HCT116 (cell line): ENCODE measurements at regions not wholly inside any gene's neighbourhood (a gene's known extent, or its start where the extent isn't known, plus 50 kb on each side); places are given as distances from the start of the nearest gene placed in this dataset.

ENCODE experiments used
- ATF3 ChIP-seq: IDR thresholded peaks from 2 replicates; pipeline ENCODE4 v1.6.1; 2012
- CEBPB ChIP-seq: IDR thresholded peaks from 2 replicates; pipeline ENCODE4 v1.6.1; 2012; ENCODE audit warnings: low read depth
- EZH2phosphoT487 ChIP-seq: fragments of 200-600 bp; IDR thresholded peaks from 2 replicates; pipeline ENCODE4 v1.6.1; 2018; ENCODE audit warnings: antibody characterized with exemption, borderline replicate concordance
- POLR2AphosphoS5 ChIP-seq: IDR thresholded peaks from 2 replicates; pipeline ENCODE4 v1.6.1; 2011; ENCODE audit warnings: mild to moderate bottlenecking, low read depth, low read length, moderate library complexity
- TCF7L2 ChIP-seq: IDR thresholded peaks from 2 replicates; pipeline ENCODE4 v1.7.0; 2011; ENCODE audit warnings: borderline replicate concordance, inconsistent platforms; ENCODE audit not compliant: insufficient read depth, insufficient read length; ENCODE audit errors: extremely low read depth
- YY1 ChIP-seq: IDR thresholded peaks from 2 replicates; pipeline ENCODE4 v1.6.1; 2011; ENCODE audit warnings: low read length, low read depth, moderate library complexity, mild to moderate bottlenecking; ENCODE audit not compliant: insufficient replicate concordance; ENCODE audit errors: extremely low read depth
- ZBTB33 ChIP-seq: IDR thresholded peaks from 2 replicates; pipeline ENCODE4 v1.6.1; 2011; ENCODE audit warnings: mild to moderate bottlenecking, low read length, moderate library complexity; ENCODE audit not compliant: insufficient replicate concordance; ENCODE audit errors: extremely low read depth
- TF ChIP-seq, protein P1 (sequence below), 3 experiments: fragments of 200-600 bp in 1 of 3; sonication (generic) in 1 of 3; IDR thresholded peaks in 2 of 3; conservative IDR thresholded peaks in 1 of 3; 2 replicates each; pipeline ENCODE4 v1.5.1; 2012 to 2017; ENCODE audit warnings: low read depth in 2 of 3, low read length in 2 of 3, antibody characterized with exemption in 1 of 3, borderline replicate concordance in 1 of 3, control low read depth in 1 of 3, mild to moderate bottlenecking in 1 of 3, mixed read lengths in 1 of 3, mixed run types in 1 of 3, moderate library complexity in 1 of 3; ENCODE audit not compliant: insufficient read depth in 1 of 3

DNA sequence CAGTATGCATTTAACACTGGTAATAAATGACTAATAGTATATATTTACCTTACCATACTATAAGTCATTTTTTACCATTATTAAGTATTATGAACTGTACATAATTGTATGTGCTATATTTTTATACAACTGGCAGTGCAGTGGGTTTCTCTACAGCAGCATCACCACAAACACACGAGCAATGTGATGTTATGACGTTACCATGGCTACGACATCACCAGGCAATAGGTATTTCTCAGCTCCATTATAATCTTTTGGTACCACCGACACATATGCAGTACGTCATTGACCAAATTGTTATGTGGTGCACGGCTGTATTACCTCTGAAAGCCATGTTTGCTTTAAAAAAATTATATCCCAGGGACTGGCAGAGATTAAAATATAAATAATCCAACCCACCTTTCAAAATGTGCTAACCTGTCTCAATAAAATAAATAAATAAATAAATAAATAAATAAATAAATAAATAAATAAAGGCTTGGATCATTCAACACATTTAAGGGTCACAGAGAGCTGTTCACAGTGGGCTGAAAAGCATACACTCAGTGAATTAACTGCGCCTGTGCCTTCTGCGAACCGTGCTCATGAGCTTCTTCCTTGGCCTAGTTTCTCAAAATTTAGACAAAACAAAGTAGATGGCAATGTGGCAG, 121.4 kb upstream of the SLC35F3 start:
- TF ChIP-seq YY1, result no peak
- TF ChIP-seq, protein P1, sequence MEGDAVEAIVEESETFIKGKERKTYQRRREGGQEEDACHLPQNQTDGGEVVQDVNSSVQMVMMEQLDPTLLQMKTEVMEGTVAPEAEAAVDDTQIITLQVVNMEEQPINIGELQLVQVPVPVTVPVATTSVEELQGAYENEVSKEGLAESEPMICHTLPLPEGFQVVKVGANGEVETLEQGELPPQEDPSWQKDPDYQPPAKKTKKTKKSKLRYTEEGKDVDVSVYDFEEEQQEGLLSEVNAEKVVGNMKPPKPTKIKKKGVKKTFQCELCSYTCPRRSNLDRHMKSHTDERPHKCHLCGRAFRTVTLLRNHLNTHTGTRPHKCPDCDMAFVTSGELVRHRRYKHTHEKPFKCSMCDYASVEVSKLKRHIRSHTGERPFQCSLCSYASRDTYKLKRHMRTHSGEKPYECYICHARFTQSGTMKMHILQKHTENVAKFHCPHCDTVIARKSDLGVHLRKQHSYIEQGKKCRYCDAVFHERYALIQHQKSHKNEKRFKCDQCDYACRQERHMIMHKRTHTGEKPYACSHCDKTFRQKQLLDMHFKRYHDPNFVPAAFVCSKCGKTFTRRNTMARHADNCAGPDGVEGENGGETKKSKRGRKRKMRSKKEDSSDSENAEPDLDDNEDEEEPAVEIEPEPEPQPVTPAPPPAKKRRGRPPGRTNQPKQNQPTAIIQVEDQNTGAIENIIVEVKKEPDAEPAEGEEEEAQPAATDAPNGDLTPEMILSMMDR (IDR thresholded peaks at IDR 0.05 in 2 of 3, conservative IDR thresholded peaks at IDR 0.05 in 1 of 3; ENCODE audit: borderline replicate concordance in 1 of 3, insufficient read depth in 1 of 3, low read depth in 2 of 3, low read length in 2 of 3), result no peak
- no peak for TF ChIP-seq POLR2AphosphoS5
- TF ChIP-seq ZBTB33, result no peak
- TF ChIP-seq EZH2phosphoT487, result no peak
- TF ChIP-seq CEBPB, result no peak
- no peak for TF ChIP-seq TCF7L2
- no peak for TF ChIP-seq ATF3
